ENCODE measurements at regions not wholly inside any gene's neighbourhood (a gene's known extent, or its start where the extent isn't known, plus 50 kb on each side); places are given as distances from the start of the nearest gene placed in this dataset.
"Not testable (repeated sequence)": the region's sequence is repeated elsewhere in the genome, so short reads cannot be mapped to it uniquely, and the experiment has no call there.

GRCh38 chr12:107378609-107379008, 285.3 kb upstream of the CRY1 start:
- no CpG with 5 or more reads among the region's 4 CpGs for WGBS (ENCODE audit: extremely low coverage, insufficient read length, low lambda C conversion rate)
- H3K23ac ChIP-seq (ENCODE audit: insufficient read length, low read depth, low read length) = no peak overlapping the region
- no peak overlapping the region for H3K56ac ChIP-seq (ENCODE audit: insufficient read length, low read depth, low read length)
- no peak overlapping the region for H3K14ac ChIP-seq (ENCODE audit: insufficient read depth, low read length)
- Mint-ChIP-seq H3K36me3 (ENCODE audit: insufficient read depth in 1 of 3, low read depth in 3 of 3) (no peaks in the 10 kb centered on the region), H3K9me3 (peaks cover 0 to 4% of the 10 kb centered on the region in 2 experiments; a peak in 1 of 5 replicates), H3K4me3 (no peak overlapping the region), H3K4me1 (peaks cover 18 to 31% of the 10 kb centered on the region in 2 experiments), H3K27me3 (ENCODE audit: low read depth) (peaks cover 2% of the 10 kb centered on the region; the same call in 1 of the 2 replicates), H3K27ac (no peak overlapping the region)
- H3K79me1 ChIP-seq (ENCODE audit: insufficient read depth, low read depth, low read length, poor library complexity, severe bottlenecking) = no peaks in the 10 kb centered on the region
- no peak overlapping the region for H3K9ac ChIP-seq (ENCODE audit: extremely low read depth, insufficient read length, low read length)
- no peaks in the 10 kb centered on the region for H3K4me1 ChIP-seq (ENCODE audit: insufficient read depth, low read length)
- no peak overlapping the region for H4K5ac ChIP-seq (ENCODE audit: insufficient read length, low read depth, low read length)
- no peak overlapping the region for H4K91ac ChIP-seq (ENCODE audit: insufficient read length, low read depth, low read length)
- DNase-seq = no peak
- no peaks in the 10 kb centered on the region for H3K23me2 ChIP-seq (ENCODE audit: insufficient read length, low read depth, low read length, poor library complexity, severe bottlenecking)
- no peak overlapping the region for H2AFZ ChIP-seq (ENCODE audit: low read length)
- no peaks in the 10 kb centered on the region for H3K9me3 ChIP-seq (ENCODE audit: control insufficient read depth, low read depth, low read length)
- no peaks in the 10 kb centered on the region for H3K27me3 ChIP-seq (ENCODE audit: insufficient read depth, low read length)
- H2BK20ac ChIP-seq (ENCODE audit: low read depth, low read length, poor library complexity, severe bottlenecking) = no peak overlapping the region
- no peak overlapping the region for H4K8ac ChIP-seq (replicated peaks; ENCODE audit: insufficient read length, low read depth, low read length)
- no peak overlapping the region for H3K4me2 ChIP-seq (ENCODE audit: insufficient read depth, insufficient read length, low read length)
- no peak overlapping the region for H3T11ph ChIP-seq (ENCODE audit: low read length)
- H2AK5ac ChIP-seq (ENCODE audit: insufficient read length, low read length) = no peak overlapping the region
- no peaks in the 10 kb centered on the region for H3K79me2 ChIP-seq (ENCODE audit: insufficient read depth, low read length)
- no peak overlapping the region for H2BK5ac ChIP-seq (ENCODE audit: insufficient read length, low read length)
- no peak for TF ChIP-seq CTCF (conservative IDR thresholded peaks at IDR 0.05)
- no peak overlapping the region for H3K18ac ChIP-seq (ENCODE audit: insufficient read length, low read depth, low read length)
- H2BK15ac ChIP-seq (ENCODE audit: low read depth, low read length) = no peak overlapping the region
- no peak overlapping the region for H2BK12ac ChIP-seq (ENCODE audit: insufficient read length, low read depth, low read length)
- no peak overlapping the region for H2BK120ac ChIP-seq (ENCODE audit: low read depth, low read length, poor library complexity, severe bottlenecking)
- no peak overlapping the region for H3K27ac ChIP-seq (ENCODE audit: insufficient read length, low read depth, low read length)
- H4K20me1 ChIP-seq (ENCODE audit: control insufficient read depth, insufficient read depth, insufficient read length) = no peaks in the 10 kb centered on the region
- H3K4ac ChIP-seq (ENCODE audit: low read depth, low read length) = no peak overlapping the region

GRCh38 chr12:107379142-107379851, 285.9 kb upstream of the CRY1 start:
- not testable (repeated sequence) for H4K5ac ChIP-seq (ENCODE audit: insufficient read length, low read depth, low read length); H3K23ac ChIP-seq (ENCODE audit: insufficient read length, low read depth, low read length); H3K23me2 ChIP-seq (ENCODE audit: insufficient read length, low read depth, low read length, poor library complexity, severe bottlenecking); H3K4me2 ChIP-seq (ENCODE audit: insufficient read depth, insufficient read length, low read length); H2BK20ac ChIP-seq (ENCODE audit: low read depth, low read length, poor library complexity, severe bottlenecking); H4K91ac ChIP-seq (ENCODE audit: insufficient read length, low read depth, low read length); H2BK12ac ChIP-seq (ENCODE audit: insufficient read length, low read depth, low read length); H2AK5ac ChIP-seq (ENCODE audit: insufficient read length, low read length); H3K27me3 Mint-ChIP-seq (ENCODE audit: low read depth); H3K4me3 Mint-ChIP-seq; H2AFZ ChIP-seq (ENCODE audit: low read length); H3K4ac ChIP-seq (ENCODE audit: low read depth, low read length); H3K36me3 Mint-ChIP-seq (ENCODE audit: insufficient read depth in 1 of 3, low read depth in 3 of 3); H3K79me1 ChIP-seq (ENCODE audit: insufficient read depth, low read depth, low read length, poor library complexity, severe bottlenecking); H3K9me3 ChIP-seq (ENCODE audit: control insufficient read depth, low read depth, low read length); DNase-seq; H3K14ac ChIP-seq (ENCODE audit: insufficient read depth, low read length); H3K9me3 Mint-ChIP-seq; H3K27me3 ChIP-seq (ENCODE audit: insufficient read depth, low read length); H3K56ac ChIP-seq (ENCODE audit: insufficient read length, low read depth, low read length); H3K4me1 ChIP-seq (ENCODE audit: insufficient read depth, low read length); H3T11ph ChIP-seq (ENCODE audit: low read length); H3K27ac ChIP-seq (ENCODE audit: insufficient read length, low read depth, low read length); H2BK5ac ChIP-seq (ENCODE audit: insufficient read length, low read length); H3K79me2 ChIP-seq (ENCODE audit: insufficient read depth, low read length); H3K27ac Mint-ChIP-seq; H2BK120ac ChIP-seq (ENCODE audit: low read depth, low read length, poor library complexity, severe bottlenecking); H4K8ac ChIP-seq (replicated peaks; ENCODE audit: insufficient read length, low read depth, low read length); H3K9ac ChIP-seq (ENCODE audit: extremely low read depth, insufficient read length, low read length); H2BK15ac ChIP-seq (ENCODE audit: low read depth, low read length); H3K18ac ChIP-seq (ENCODE audit: insufficient read length, low read depth, low read length); H4K20me1 ChIP-seq (ENCODE audit: control insufficient read depth, insufficient read depth, insufficient read length)
- no CpG with 5 or more reads among the region's 6 CpGs for WGBS (ENCODE audit: extremely low coverage, insufficient read length, low lambda C conversion rate)
- H3K4me1 Mint-ChIP-seq = peaks cover 15 to 27% of the 10 kb centered on the region in 2 experiments

All from H9 (cell line).